ENCODE measurements at regions not wholly inside any gene's neighbourhood (a gene's known extent, or its start where the extent isn't known, plus 50 kb on each side); places are given as distances from the start of the nearest gene placed in this dataset.
"Not testable (repeated sequence)": the region's sequence is repeated elsewhere in the genome, so short reads cannot be mapped to it uniquely, and the experiment has no call there.

GRCh38 chr5:163569284-163569683 is 63.9 kb downstream of the MAT2B start:
- peak; percentile 4 for DNase-seq (ENCODE audit: low read depth)

GRCh38 chr5:163571744-163572143 is 66.3 kb downstream of the MAT2B start:
- DNase-seq (ENCODE audit: low read depth) = peak; percentile 70

- DNase-seq (ENCODE audit: low read depth) = no peak
Measured at GRCh38 chr5:163574472-163575440, 69.3 kb downstream of the MAT2B start.

- no peak for DNase-seq (ENCODE audit: low read depth)
Measured at GRCh38 chr5:163578652-163579051, 73.2 kb downstream of the MAT2B start.

- no peak for DNase-seq (ENCODE audit: low read depth)
Measured at GRCh38 chr5:163579729-163580128, 74.3 kb downstream of the MAT2B start.

GRCh38 chr5:163580516-163580915 is 75.1 kb downstream of the MAT2B start:
- DNase-seq (ENCODE audit: low read depth) = no peak

GRCh38 chr5:163583491-163584153 is 78.2 kb downstream of the MAT2B start:
- DNase-seq (ENCODE audit: low read depth) = not testable (repeated sequence)

- DNase-seq (ENCODE audit: low read depth) = peak; percentile 10
Measured at GRCh38 chr5:163585206-163585605, 79.8 kb downstream of the MAT2B start.

GRCh38 chr5:163586531-163586956 is 81.1 kb downstream of the MAT2B start:
- no peak for DNase-seq (ENCODE audit: low read depth)

GRCh38 chr5:163594951-163595350 is 89.5 kb downstream of the MAT2B start:
- no peak for DNase-seq (ENCODE audit: low read depth)

- DNase-seq (ENCODE audit: low read depth) = no peak
Measured at GRCh38 chr5:163595932-163596607, 90.7 kb downstream of the MAT2B start.

- no peak for DNase-seq (ENCODE audit: low read depth)
Measured at GRCh38 chr5:163596608-163597315, 91.3 kb downstream of the MAT2B start.

- DNase-seq (ENCODE audit: low read depth) = no peak
Measured at GRCh38 chr5:163604013-163604412, 98.6 kb downstream of the MAT2B start.

- no peak for DNase-seq (ENCODE audit: low read depth)
Measured at GRCh38 chr5:163607256-163607655, 101.8 kb downstream of the MAT2B start.

- no peak for DNase-seq (ENCODE audit: low read depth)
Measured at GRCh38 chr5:163608621-163609020, 103.2 kb downstream of the MAT2B start.

- DNase-seq (ENCODE audit: low read depth) = no peak
Measured at GRCh38 chr5:163609910-163610309, 104.5 kb downstream of the MAT2B start.

- DNase-seq (ENCODE audit: low read depth) = no peak
Measured at GRCh38 chr5:163612358-163613149, 107.1 kb downstream of the MAT2B start.

GRCh38 chr5:163613150-163613442 is 107.7 kb downstream of the MAT2B start:
- DNase-seq (ENCODE audit: low read depth) = no peak

GRCh38 chr5:163614787-163615186 is 109.4 kb downstream of the MAT2B start:
- DNase-seq (ENCODE audit: low read depth) = no peak

GRCh38 chr5:163619273-163619934 is 114.0 kb downstream of the MAT2B start:
- no peak for DNase-seq (ENCODE audit: low read depth)

- no peak for DNase-seq (ENCODE audit: low read depth)
Measured at GRCh38 chr5:163619951-163620350, 114.5 kb downstream of the MAT2B start.

All from GM04504 (cell line).